Endodermal cell (in vitro differentiated cells): ENCODE measurements at regions not wholly inside any gene's neighbourhood (a gene's known extent, or its start where the extent isn't known, plus 50 kb on each side); places are given as distances from the start of the nearest gene placed in this dataset.

Experiments used
- DNase-seq: peaks from one replicate; pipeline ENCODE4 v3.0.0-alpha.2; 2017
- H3K27ac ChIP-seq: 2 replicates; pipeline ENCODE4 v1.5.1; 2013; ENCODE audit warnings: mild to moderate bottlenecking, low read depth, low read length, moderate library complexity
- H3K27me3 ChIP-seq: 2 replicates; pipeline ENCODE4 v1.6.1; 2013; ENCODE audit warnings: mild to moderate bottlenecking, low read length, moderate library complexity; ENCODE audit not compliant: insufficient read depth, control insufficient read depth, poor library complexity, severe bottlenecking
- H3K36me3 ChIP-seq: 2 replicates; pipeline ENCODE4 v1.7.0; 2013; ENCODE audit warnings: mild to moderate bottlenecking, low read length, moderate library complexity; ENCODE audit not compliant: control insufficient read depth, insufficient read depth
- H3K4me1 ChIP-seq: one replicate; pipeline ENCODE4 v1.7.0; 2013; ENCODE audit warnings: low read length; ENCODE audit not compliant: control insufficient read depth, insufficient read depth
- H3K4me3 ChIP-seq: 2 replicates; pipeline ENCODE4 v1.5.1; 2013; ENCODE audit warnings: mild to moderate bottlenecking, low read length, moderate library complexity
- H3K9ac ChIP-seq: 2 replicates; pipeline ENCODE4 v1.6.1; 2013; ENCODE audit warnings: mild to moderate bottlenecking, low read length, moderate library complexity; ENCODE audit not compliant: poor library complexity, severe bottlenecking; ENCODE audit errors: extremely low read depth
- H3K9me3 ChIP-seq: 2 replicates; pipeline ENCODE4 v1.6.1; 2013; ENCODE audit warnings: mild to moderate bottlenecking, low read length, moderate library complexity; ENCODE audit not compliant: control insufficient read depth
- H3K27ac Mint-ChIP-seq: 2 replicates; pipeline ENCODE4 v1.8.0; 2020; ENCODE audit warnings: mixed read lengths
- H3K27me3 Mint-ChIP-seq: 2 replicates; pipeline ENCODE4 v1.8.0; 2021; ENCODE audit warnings: mild to moderate bottlenecking, mixed read lengths; ENCODE audit not compliant: insufficient read depth
- H3K36me3 Mint-ChIP-seq: 2 replicates; pipeline ENCODE4 v1.8.0; 2020; ENCODE audit warnings: low read depth, mixed read lengths
- H3K4me1 Mint-ChIP-seq: 2 replicates; pipeline ENCODE4 v1.8.0; 2020; ENCODE audit warnings: mixed read lengths
- H3K4me3 Mint-ChIP-seq: 2 replicates; pipeline ENCODE4 v1.8.0; 2020; ENCODE audit warnings: mild to moderate bottlenecking, moderate library complexity, mixed read lengths
- H3K9me3 Mint-ChIP-seq: 2 replicates; pipeline ENCODE4 v1.8.0; 2020; ENCODE audit warnings: mild to moderate bottlenecking, mixed read lengths
- CTCF ChIP-seq: fragments of 200-600 bp; sonication (generic); conservative IDR thresholded peaks from 2 replicates; pipeline ENCODE4 v1.5.0; 2021; ENCODE audit warnings: antibody characterized with exemption, mild to moderate bottlenecking
- WGBS, 2 experiments: methylation state at CpG; one replicate each; pipeline versions ENCODE4 v1.1.5 to v1.1.7; 2013; ENCODE audit warnings: missing lambda C conversion rate in 2 of 2, mixed read lengths in 1 of 2; ENCODE audit not compliant: insufficient coverage in 1 of 2, insufficient read length in 1 of 2; 5-methylcytosine and 5-hydroxymethylcytosine counted together

- H3K4me1 ChIP-seq: no peaks in the 10 kb centered on the region
- H3K27ac ChIP-seq: no peak overlapping the region
- no peaks in the 10 kb centered on the region for H3K36me3 ChIP-seq
- no peaks in the 10 kb centered on the region for H3K9me3 ChIP-seq
- Mint-ChIP-seq H3K9me3 (no peaks in the 10 kb centered on the region), H3K36me3 (no peaks in the 10 kb centered on the region), H3K27ac (no peak overlapping the region), H3K4me3 (no peak overlapping the region), H3K4me1 (no peaks in the 10 kb centered on the region), H3K27me3 (no peaks in the 10 kb centered on the region)
- TF ChIP-seq CTCF: no peak
- no peak for DNase-seq
- no peak overlapping the region for H3K4me3 ChIP-seq
- no peak overlapping the region for H3K9ac ChIP-seq
- H3K27me3 ChIP-seq: no peaks in the 10 kb centered on the region
These were observed 187.8 kb downstream of the RDH14 start for GRCh38 chr2:18372641-18373040.

GRCh38 chr2:18369760-18370159, 190.7 kb downstream of the RDH14 start:
- Histone ChIP-seq H3K9me3 (no peaks in the 10 kb centered on the region), H3K27ac (no peak overlapping the region), H3K4me3 (no peak overlapping the region), H3K9ac (no peak overlapping the region), H3K27me3 (no peaks in the 10 kb centered on the region), H3K4me1 (no peaks in the 10 kb centered on the region), H3K36me3 (no peaks in the 10 kb centered on the region)
- no peak for TF ChIP-seq CTCF
- 92% methylated on average over 2 of the region's 2 CpGs; no CpG with 5 or more reads in 1 of the 2 experiments for WGBS, 2 experiments
- H3K4me3 Mint-ChIP-seq: no peak overlapping the region
- H3K27ac Mint-ChIP-seq: no peak overlapping the region
- no peaks in the 10 kb centered on the region for H3K4me1 Mint-ChIP-seq
- no peak for DNase-seq
- no peaks in the 10 kb centered on the region for H3K27me3 Mint-ChIP-seq
- no peaks in the 10 kb centered on the region for H3K9me3 Mint-ChIP-seq
- no peaks in the 10 kb centered on the region for H3K36me3 Mint-ChIP-seq

GRCh38 chr2:18368008-18368407, 192.4 kb downstream of the RDH14 start:
- Mint-ChIP-seq H3K27me3 (no peaks in the 10 kb centered on the region), H3K36me3 (no peaks in the 10 kb centered on the region), H3K4me3 (no peak overlapping the region), H3K9me3 (no peaks in the 10 kb centered on the region), H3K4me1 (no peaks in the 10 kb centered on the region), H3K27ac (no peak overlapping the region)
- Histone ChIP-seq H3K4me3 (no peak overlapping the region), H3K4me1 (no peaks in the 10 kb centered on the region), H3K9me3 (no peaks in the 10 kb centered on the region), H3K27ac (no peak overlapping the region), H3K27me3 (no peaks in the 10 kb centered on the region), H3K9ac (no peak overlapping the region), H3K36me3 (no peaks in the 10 kb centered on the region)
- WGBS, 2 experiments: 44 to 59% methylated on average over 1 to 2 of the region's 2 CpGs
- no peak for DNase-seq
- TF ChIP-seq CTCF: no peak
